SK-N-SH (cell line): ENCODE measurements at regions not wholly inside any gene's neighbourhood (a gene's known extent, or its start where the extent isn't known, plus 50 kb on each side); places are given as distances from the start of the nearest gene placed in this dataset.

Experiments
- CTCF ChIA-PET: fragments of 300-600, 350-600 bp; formaldehyde crosslinking; extraction: SDS; loops from one replicate; lab custom pipeline; 2021; lab: Yijun Ruan, JAX
- POLR2A ChIA-PET: fragments of 350-600 bp; sonication (Branson Sonifier 250); formaldehyde crosslinking; extraction: SDS; loops from one replicate; lab custom pipeline; 2020; ENCODE audit warnings: antibody characterized with exemption, inconsistent platforms; lab: Yijun Ruan, JAX
- DNase-seq: peaks from one replicate; pipeline ENCODE4 v3.0.0; 2012
- H2AFZ ChIP-seq: fragments of 200-600 bp; sonication (generic); 2 replicates; pipeline ENCODE4 v1.8.1; 2016; ENCODE audit warnings: antibody characterized with exemption, mild to moderate bottlenecking, low read depth
- H3F3A ChIP-seq: fragments of 200-600 bp; sonication (generic); replicated peaks from 2 replicates; pipeline ENCODE3; 2016; ENCODE audit warnings: antibody characterized with exemption, mild to moderate bottlenecking; ENCODE audit not compliant: insufficient read depth
- H3K27ac ChIP-seq, 2 experiments: fragments of 200-500 bp in 1 of 2; fragments of 200-600 bp in 1 of 2; sonication (Bioruptor generic) in 1 of 2; sonication (generic), shearing (Covaris generic) in 1 of 2; 2 replicates each; pipeline versions ENCODE4 v1.5.1 to v1.6.1; 2014 to 2016; ENCODE audit warnings: low read depth in 2 of 2, inconsistent platforms in 1 of 2, low read length in 1 of 2, mild to moderate bottlenecking in 1 of 2, mixed read lengths in 1 of 2
- H3K27me3 ChIP-seq: fragments of 200-600 bp; sonication (generic), shearing (Covaris generic); 2 replicates; pipeline ENCODE4 v1.6.1; 2016; ENCODE audit warnings: mixed run types; ENCODE audit not compliant: insufficient read depth
- H3K36me3 ChIP-seq, 2 experiments: fragments of 200-500 bp in 1 of 2; fragments of 200-600 bp in 1 of 2; sonication (Bioruptor generic) in 1 of 2; sonication (generic) in 1 of 2; replicated peaks in 1 of 2; 2 replicates each; pipeline versions ENCODE3 to v1.5.1; 2014 to 2016; ENCODE audit warnings: low read length in 1 of 2, mild to moderate bottlenecking in 1 of 2; ENCODE audit not compliant: insufficient read depth in 2 of 2, control insufficient read depth in 1 of 2
- H3K4me1 ChIP-seq, 2 experiments: fragments of 200-500 bp in 1 of 2; fragments of 200-600 bp in 1 of 2; sonication (Bioruptor generic) in 1 of 2; sonication (generic), shearing (Covaris generic) in 1 of 2; 2 replicates each; pipeline versions ENCODE4 v1.5.1 to v1.6.1; 2014 to 2016; ENCODE audit warnings: low read depth in 1 of 2, low read length in 1 of 2, mixed run types in 1 of 2; ENCODE audit not compliant: insufficient read depth in 2 of 2, control insufficient read depth in 1 of 2
- H3K4me2 ChIP-seq: fragments of 200-600 bp; sonication (generic), shearing (Covaris generic); 2 replicates; pipeline ENCODE4 v1.6.1; 2017; ENCODE audit warnings: mixed run types
- H3K4me3 ChIP-seq, 2 experiments: fragments of 200-500 bp in 1 of 2; fragments of 200-600 bp in 1 of 2; sonication (Bioruptor generic) in 1 of 2; sonication (generic), shearing (Covaris generic) in 1 of 2; 2 replicates each; pipeline versions ENCODE4 v1.5.1 to v1.8.1; 2014 to 2016; ENCODE audit warnings: low read depth in 2 of 2, inconsistent platforms in 1 of 2, low read length in 1 of 2, mild to moderate bottlenecking in 1 of 2, mixed read lengths in 1 of 2, moderate library complexity in 1 of 2
- H3K79me2 ChIP-seq: fragments of 200-600 bp; sonication (generic); 2 replicates; pipeline ENCODE4 v1.8.1; 2017; ENCODE audit warnings: mild to moderate bottlenecking; ENCODE audit not compliant: insufficient read depth
- H3K9ac ChIP-seq: fragments of 200-600 bp; sonication (generic); 2 replicates; pipeline ENCODE4 v1.6.1; 2017; ENCODE audit warnings: mixed run types
- H3K9me2 ChIP-seq: fragments of 200-600 bp; sonication (generic); 2 replicates; pipeline ENCODE4 v1.6.1; 2017; ENCODE audit warnings: mixed run types
- H3K9me3 ChIP-seq: fragments of 200-600 bp; sonication (generic); 2 replicates; pipeline ENCODE4 v1.6.1; 2017; ENCODE audit warnings: mixed run types, mild to moderate bottlenecking, moderate library complexity
- H4K20me1 ChIP-seq: fragments of 200-600 bp; sonication (generic); 2 replicates; pipeline ENCODE4 v1.6.1; 2017; ENCODE audit warnings: mild to moderate bottlenecking, mixed run types; ENCODE audit not compliant: insufficient read depth
- CHD2 ChIP-seq: fragments of 150-350 bp; IDR thresholded peaks from 2 replicates; pipeline ENCODE4 v1.6.1; 2018; ENCODE audit warnings: low read length; ENCODE audit not compliant: partially characterized antibody
- EZH2phosphoT487 ChIP-seq: fragments of 200-600 bp; sonication (generic); IDR thresholded peaks from 2 replicates; pipeline ENCODE4 v1.6.1; 2017; ENCODE audit warnings: low read depth, mixed run types, mild to moderate bottlenecking, antibody characterized with exemption, moderate library complexity, borderline replicate concordance
- FOSL2 ChIP-seq: IDR thresholded peaks from 2 replicates; pipeline ENCODE4 v1.4.0; 2012; ENCODE audit warnings: low read depth, mild to moderate bottlenecking, moderate library complexity, borderline replicate concordance
- FOXM1 ChIP-seq: IDR thresholded peaks from 2 replicates; pipeline ENCODE4 v1.4.0; 2012; ENCODE audit warnings: low read depth, mild to moderate bottlenecking
- GATA2 ChIP-seq: sonication (generic); formaldehyde crosslinking; IDR thresholded peaks from 2 replicates; pipeline ENCODE4 v1.5.0; 2020; ENCODE audit warnings: mild to moderate bottlenecking, missing genetic modification reagents
- IRF3 ChIP-seq: fragments of 150-350 bp; IDR thresholded peaks from 2 replicates; pipeline ENCODE4 v1.6.1; 2016; ENCODE audit warnings: mild to moderate bottlenecking, low read depth, low read length
- JUND ChIP-seq: IDR thresholded peaks from 2 replicates; pipeline ENCODE4 v1.4.0; 2012
- MEF2A ChIP-seq: IDR thresholded peaks from 2 replicates; pipeline ENCODE4 v1.4.0; 2012; ENCODE audit warnings: low read depth, borderline replicate concordance
- MXI1 ChIP-seq: IDR thresholded peaks from 2 replicates; pipeline ENCODE4 v1.6.1; 2012; ENCODE audit warnings: mild to moderate bottlenecking, low read depth, low read length, improper control_type of control experiment
- NFIC ChIP-seq: IDR thresholded peaks from 2 replicates; pipeline ENCODE4 v1.4.0; 2012; ENCODE audit warnings: borderline replicate concordance
- POLR2AphosphoS5 ChIP-seq: IDR thresholded peaks from 2 replicates; pipeline ENCODE4 v1.6.1; 2012; ENCODE audit warnings: low read depth, low read length
- RFX5 ChIP-seq: IDR thresholded peaks from 2 replicates; pipeline ENCODE4 v1.6.1; 2012; ENCODE audit warnings: mild to moderate bottlenecking, improper control_type of control experiment, low read length
- SIN3A ChIP-seq: IDR thresholded peaks from 2 replicates; pipeline ENCODE4 v1.6.1; 2012; ENCODE audit warnings: low read depth, mild to moderate bottlenecking, low read length, moderate library complexity, borderline replicate concordance
- SMC3 ChIP-seq: IDR thresholded peaks from 2 replicates; pipeline ENCODE4 v1.6.1; 2012; ENCODE audit warnings: low read depth, low read length, improper control_type of control experiment
- TAF1 ChIP-seq: IDR thresholded peaks from 2 replicates; pipeline ENCODE4 v1.6.1; 2012; ENCODE audit warnings: low read depth, mild to moderate bottlenecking, low read length, moderate library complexity, borderline replicate concordance
- TEAD4 ChIP-seq: IDR thresholded peaks from 2 replicates; pipeline ENCODE4 v1.4.0; 2012; ENCODE audit warnings: mild to moderate bottlenecking, borderline replicate concordance; ENCODE audit not compliant: insufficient read depth
- WGBS: methylation state at CpG from one replicate; pipeline ENCODE4 v1.1.6; 2017; ENCODE audit warnings: low lambda C conversion rate; 5-methylcytosine and 5-hydroxymethylcytosine counted together
- TF ChIP-seq, protein P1 (sequence below): fragments of 200-600 bp; sonication (generic); IDR thresholded peaks from 2 replicates; pipeline ENCODE4 v1.6.1; 2017; ENCODE audit warnings: antibody characterized with exemption, mild to moderate bottlenecking, moderate library complexity
- TF ChIP-seq, protein P2 (sequence below): IDR thresholded peaks from 2 replicates; pipeline ENCODE4 v1.4.0; 2012; ENCODE audit warnings: low read depth, borderline replicate concordance

DNA sequence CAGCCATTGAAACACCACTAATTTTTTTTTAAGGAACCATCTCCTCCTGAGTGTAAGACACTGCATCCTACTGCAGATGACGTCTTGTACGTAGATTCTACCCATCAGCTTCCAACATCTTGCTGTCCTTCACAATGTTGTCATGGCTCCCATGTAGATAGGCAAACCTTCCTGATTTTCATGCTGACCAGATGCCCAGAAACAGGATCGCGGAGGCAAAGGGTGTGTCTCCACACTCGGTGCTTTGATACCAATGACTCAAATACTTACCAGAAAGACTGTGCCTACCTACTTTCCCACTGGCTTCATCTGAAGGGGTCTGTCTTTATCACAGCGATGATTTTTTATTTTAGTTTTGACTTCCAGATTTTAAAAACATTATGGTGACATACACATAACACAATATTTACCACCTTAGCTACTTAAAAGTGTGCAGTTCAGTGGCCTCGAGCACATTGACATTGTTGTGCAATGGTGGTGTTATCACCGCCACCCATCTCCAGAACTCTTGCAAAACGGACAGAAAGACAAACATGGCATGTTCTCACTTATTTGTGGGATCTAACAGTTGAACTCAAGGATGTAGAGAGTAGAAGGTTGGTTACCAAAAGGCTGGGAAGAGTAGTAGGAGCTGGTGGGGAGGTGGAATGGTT is 94.0 kb upstream of the PEG3 start:
- no peak overlapping the region for H3K4me2 ChIP-seq
- no peak for TF ChIP-seq NFIC
- TF ChIP-seq, all 33 proteins: peak for 0
- H3K9me2 ChIP-seq = no peaks in the 10 kb centered on the region
- no peaks in the 10 kb centered on the region for H4K20me1 ChIP-seq
- POLR2A ChIA-PET = no interaction called here
- CTCF ChIA-PET = no interaction called here
- H3K79me2 ChIP-seq = no peaks in the 10 kb centered on the region
- no peaks in the 10 kb centered on the region for H3K27me3 ChIP-seq
- no peaks in the 10 kb centered on the region for H3F3A ChIP-seq
- no peak overlapping the region for H2AFZ ChIP-seq
- H3K4me1 ChIP-seq = no peaks in the 10 kb centered on the region
- H3K9me3 ChIP-seq = no peaks in the 10 kb centered on the region
- H3K36me3 ChIP-seq = no peaks in the 10 kb centered on the region
- no peak overlapping the region for H3K4me3 ChIP-seq
- no peak for DNase-seq
- H3K9ac ChIP-seq = no peak overlapping the region
- 36% methylated on average over 9 of the region's 9 CpGs for WGBS
- no peak overlapping the region for H3K27ac ChIP-seq

GRCh38 chr19:56939951-56940350 is 99.4 kb upstream of the PEG3 start:
- no peak for DNase-seq
- no peaks in the 10 kb centered on the region for H3K79me2 ChIP-seq
- H2AFZ ChIP-seq = no peak overlapping the region
- ChIA-PET POLR2A (no interaction called here), CTCF (interaction anchor here (1.0 kb wide), 1 partner anchor 13 kb away, joined by 3 read pairs; no protein-coding TSS in a partner anchor)
- H3K9ac ChIP-seq = no peak overlapping the region
- H3K4me3 ChIP-seq = no peak overlapping the region
- H3F3A ChIP-seq = no peaks in the 10 kb centered on the region
- H4K20me1 ChIP-seq = no peaks in the 10 kb centered on the region
- no peaks in the 10 kb centered on the region for H3K27me3 ChIP-seq
- H3K4me1 ChIP-seq = no peaks in the 10 kb centered on the region
- WGBS = 61% methylated on average over 11 of the region's 11 CpGs
- no peaks in the 10 kb centered on the region for H3K9me2 ChIP-seq
- no peaks in the 10 kb centered on the region for H3K36me3 ChIP-seq
- TF ChIP-seq MEF2A = no peak
- TF ChIP-seq IRF3 = no peak
- no peak for TF ChIP-seq SMC3
- no peak for TF ChIP-seq POLR2AphosphoS5
- no peak for TF ChIP-seq CHD2
- TF ChIP-seq MXI1 = no peak
- TF ChIP-seq GATA2 = no peak
- H3K27ac ChIP-seq = no peak overlapping the region
- no peak overlapping the region for H3K4me2 ChIP-seq
- 0 out of 2 replicates have a peak, but pooled peaks cover 5% of the 10 kb centered on the region for H3K9me3 ChIP-seq

GRCh38 chr19:56942756-56943155 is 102.2 kb upstream of the PEG3 start:
- H3K27me3 ChIP-seq = no peaks in the 10 kb centered on the region
- peak; percentile 55 for DNase-seq
- no peak overlapping the region for H3K4me3 ChIP-seq
- no peaks in the 10 kb centered on the region for H4K20me1 ChIP-seq
- no peaks in the 10 kb centered on the region for H3K9me2 ChIP-seq
- POLR2A ChIA-PET = no interaction called here
- H3K4me1 ChIP-seq = no peaks in the 10 kb centered on the region
- no peak overlapping the region for H3K9ac ChIP-seq
- 0 out of 2 replicates have a peak, but pooled peaks cover 5% of the 10 kb centered on the region for H3K9me3 ChIP-seq
- H3K79me2 ChIP-seq = no peaks in the 10 kb centered on the region
- 54% methylated on average over 17 of the region's 17 CpGs for WGBS
- H3K36me3 ChIP-seq = no peaks in the 10 kb centered on the region
- no peaks in the 10 kb centered on the region for H3F3A ChIP-seq
- CTCF ChIA-PET = no interaction called here
- H3K27ac ChIP-seq = no peak overlapping the region
- H3K4me2 ChIP-seq = no peak overlapping the region
- no peak overlapping the region for H2AFZ ChIP-seq
- TF ChIP-seq SMC3 (no peak), NFIC (no peak), EZH2phosphoT487 (no peak), TEAD4 (no peak), SIN3A (no peak), JUND (no peak), FOXM1 (no peak), TAF1 (no peak), FOSL2 (no peak), RFX5 (no peak)
- TF ChIP-seq, protein P1, sequence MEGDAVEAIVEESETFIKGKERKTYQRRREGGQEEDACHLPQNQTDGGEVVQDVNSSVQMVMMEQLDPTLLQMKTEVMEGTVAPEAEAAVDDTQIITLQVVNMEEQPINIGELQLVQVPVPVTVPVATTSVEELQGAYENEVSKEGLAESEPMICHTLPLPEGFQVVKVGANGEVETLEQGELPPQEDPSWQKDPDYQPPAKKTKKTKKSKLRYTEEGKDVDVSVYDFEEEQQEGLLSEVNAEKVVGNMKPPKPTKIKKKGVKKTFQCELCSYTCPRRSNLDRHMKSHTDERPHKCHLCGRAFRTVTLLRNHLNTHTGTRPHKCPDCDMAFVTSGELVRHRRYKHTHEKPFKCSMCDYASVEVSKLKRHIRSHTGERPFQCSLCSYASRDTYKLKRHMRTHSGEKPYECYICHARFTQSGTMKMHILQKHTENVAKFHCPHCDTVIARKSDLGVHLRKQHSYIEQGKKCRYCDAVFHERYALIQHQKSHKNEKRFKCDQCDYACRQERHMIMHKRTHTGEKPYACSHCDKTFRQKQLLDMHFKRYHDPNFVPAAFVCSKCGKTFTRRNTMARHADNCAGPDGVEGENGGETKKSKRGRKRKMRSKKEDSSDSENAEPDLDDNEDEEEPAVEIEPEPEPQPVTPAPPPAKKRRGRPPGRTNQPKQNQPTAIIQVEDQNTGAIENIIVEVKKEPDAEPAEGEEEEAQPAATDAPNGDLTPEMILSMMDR = no peak
- TF ChIP-seq, protein P2, sequence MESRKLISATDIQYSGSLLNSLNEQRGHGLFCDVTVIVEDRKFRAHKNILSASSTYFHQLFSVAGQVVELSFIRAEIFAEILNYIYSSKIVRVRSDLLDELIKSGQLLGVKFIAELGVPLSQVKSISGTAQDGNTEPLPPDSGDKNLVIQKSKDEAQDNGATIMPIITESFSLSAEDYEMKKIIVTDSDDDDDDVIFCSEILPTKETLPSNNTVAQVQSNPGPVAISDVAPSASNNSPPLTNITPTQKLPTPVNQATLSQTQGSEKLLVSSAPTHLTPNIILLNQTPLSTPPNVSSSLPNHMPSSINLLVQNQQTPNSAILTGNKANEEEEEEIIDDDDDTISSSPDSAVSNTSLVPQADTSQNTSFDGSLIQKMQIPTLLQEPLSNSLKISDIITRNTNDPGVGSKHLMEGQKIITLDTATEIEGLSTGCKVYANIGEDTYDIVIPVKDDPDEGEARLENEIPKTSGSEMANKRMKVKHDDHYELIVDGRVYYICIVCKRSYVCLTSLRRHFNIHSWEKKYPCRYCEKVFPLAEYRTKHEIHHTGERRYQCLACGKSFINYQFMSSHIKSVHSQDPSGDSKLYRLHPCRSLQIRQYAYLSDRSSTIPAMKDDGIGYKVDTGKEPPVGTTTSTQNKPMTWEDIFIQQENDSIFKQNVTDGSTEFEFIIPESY = no peak
